Stomach (tissue), 4 donors: ENCODE measurements at regions not wholly inside any gene's neighbourhood (a gene's known extent, or its start where the extent isn't known, plus 50 kb on each side); places are given as distances from the start of the nearest gene placed in this dataset.
"Not testable (repeated sequence)": the region's sequence is repeated elsewhere in the genome, so short reads cannot be mapped to it uniquely, and the experiment has no call there.

Source experiments
- CTCF ChIP-seq, 7 experiments: fragments of 450-650 bp in 4 of 7; fragments of 200-600 bp in 3 of 7; sonication (generic) in 3 of 7; IDR thresholded peaks; one replicate each; pipeline ENCODE4 v1.5.1; 2016 to 2019; ENCODE audit warnings: antibody characterized with exemption in 7 of 7, control low read depth in 2 of 7, mild to moderate bottlenecking in 1 of 7
- EP300 ChIP-seq: sonication (generic); formaldehyde crosslinking; IDR thresholded peaks from one replicate; pipeline ENCODE4 v1.6.1; 2017; ENCODE audit warnings: antibody characterized with exemption
- POLR2A ChIP-seq, 4 donors: fragments of 450-650 bp; IDR thresholded peaks; one replicate each; pipeline ENCODE4 v1.6.1; 2016; ENCODE audit warnings: antibody characterized with exemption in 4 of 4, control low read depth in 2 of 4, mild to moderate bottlenecking in 1 of 4, moderate library complexity in 1 of 4
- POLR2AphosphoS5 ChIP-seq, 3 donors: sonication (generic); formaldehyde crosslinking; IDR thresholded peaks; one replicate each; pipeline ENCODE4 v1.6.1; 2016; ENCODE audit warnings: antibody characterized with exemption in 3 of 3

- TF ChIP-seq EP300; CTCF (IDR thresholded peaks at IDR 0.05); POLR2AphosphoS5 (IDR thresholded peaks at IDR 0.05); POLR2A (IDR thresholded peaks at IDR 0.05): not testable (repeated sequence)
Observed at GRCh38 chr1:143875947-143876346, 95.8 kb downstream of the FAM72C start.
